D341Med (cell line): ENCODE measurements at regions not wholly inside any gene's neighbourhood (a gene's known extent, or its start where the extent isn't known, plus 50 kb on each side); places are given as distances from the start of the nearest gene placed in this dataset.
"Not testable (repeated sequence)": the region's sequence is repeated elsewhere in the genome, so short reads cannot be mapped to it uniquely, and the experiment has no call there.

Source experiments
- DNase-seq: peaks from one replicate; pipeline ENCODE4 v3.0.0; 2012; ENCODE audit warnings: low spot score

DNA sequence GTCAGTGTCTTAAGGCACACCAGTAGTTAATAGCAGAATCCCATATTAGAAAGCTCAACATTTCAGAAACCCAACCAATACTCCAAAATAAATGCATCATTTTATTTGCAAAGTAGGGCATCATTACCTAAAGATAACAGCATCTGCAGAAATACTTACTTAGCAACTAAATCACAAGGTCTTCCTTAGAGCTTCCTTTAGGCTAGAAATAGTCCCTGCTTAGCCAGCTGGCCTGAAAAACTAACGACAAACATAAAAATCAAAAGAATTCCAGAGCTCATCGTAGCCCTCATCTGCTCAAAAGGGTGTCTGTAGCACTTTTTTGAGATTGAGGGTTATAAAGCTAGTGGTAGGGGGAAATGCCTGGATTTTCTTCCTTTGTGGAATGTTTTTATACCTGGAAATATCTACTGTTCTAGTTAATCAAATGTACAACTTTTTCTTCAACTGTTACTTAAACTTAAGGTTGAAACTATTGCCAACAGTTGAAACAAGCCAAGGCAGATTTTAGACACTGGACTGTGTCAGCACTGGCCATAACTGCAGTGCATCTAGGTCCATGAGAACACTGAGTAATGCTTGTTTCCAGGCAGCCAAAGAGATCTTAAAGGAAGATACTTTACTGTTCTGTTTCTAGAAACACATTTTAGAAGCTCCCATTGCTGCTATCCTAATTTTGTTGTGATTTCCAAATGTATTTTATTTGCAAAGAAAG is 129.4 kb upstream of the RASA1 start:
- no peak for DNase-seq

- no peak for DNase-seq
These were observed 127.9 kb upstream of the RASA1 start for GRCh38 chr5:87139795-87140194.

DNA sequence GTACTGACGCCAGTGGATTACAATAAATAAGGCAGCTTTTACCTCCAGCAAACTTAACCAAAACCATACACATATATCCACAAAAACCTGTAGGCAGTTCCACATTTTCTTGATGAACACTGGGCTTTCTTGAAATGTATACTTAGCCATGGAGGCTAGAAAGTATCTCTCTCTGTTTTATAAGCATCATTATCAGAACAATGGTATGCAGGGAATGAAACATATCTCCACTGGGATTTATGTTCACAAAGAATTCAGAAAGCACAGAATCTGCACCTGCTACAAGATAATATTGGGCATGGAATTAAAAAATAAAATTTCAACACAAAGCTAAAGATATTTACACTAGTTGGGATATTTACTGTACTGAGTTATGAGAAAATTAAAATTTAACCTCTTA is 126.1 kb upstream of the RASA1 start:
- no peak for DNase-seq

- DNase-seq: not testable (repeated sequence)
These were observed 121.8 kb upstream of the RASA1 start for GRCh38 chr5:87145853-87146252.

- no peak for DNase-seq
These were observed 120.2 kb upstream of the RASA1 start for GRCh38 chr5:87147441-87147840.

DNA sequence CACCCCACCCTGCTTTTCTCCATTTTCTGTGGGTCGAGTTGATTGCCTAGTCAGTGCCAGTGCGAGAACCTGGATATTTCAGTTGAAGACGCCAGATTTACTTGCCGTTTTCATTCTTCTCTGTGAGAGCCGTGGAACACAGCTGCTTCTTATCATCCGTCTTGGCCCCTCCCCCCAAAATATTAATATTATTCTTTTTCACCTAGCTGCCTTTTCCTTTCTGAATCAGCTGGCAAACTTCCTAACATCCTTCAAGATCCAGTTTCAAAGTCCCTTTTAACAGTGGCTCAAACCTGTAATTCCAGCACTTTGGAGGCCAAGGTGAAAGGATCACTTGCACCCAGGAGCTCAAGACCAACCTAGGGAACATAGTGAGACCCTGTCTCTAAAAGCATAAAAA is 117.1 kb upstream of the RASA1 start:
- DNase-seq: no peak

DNA sequence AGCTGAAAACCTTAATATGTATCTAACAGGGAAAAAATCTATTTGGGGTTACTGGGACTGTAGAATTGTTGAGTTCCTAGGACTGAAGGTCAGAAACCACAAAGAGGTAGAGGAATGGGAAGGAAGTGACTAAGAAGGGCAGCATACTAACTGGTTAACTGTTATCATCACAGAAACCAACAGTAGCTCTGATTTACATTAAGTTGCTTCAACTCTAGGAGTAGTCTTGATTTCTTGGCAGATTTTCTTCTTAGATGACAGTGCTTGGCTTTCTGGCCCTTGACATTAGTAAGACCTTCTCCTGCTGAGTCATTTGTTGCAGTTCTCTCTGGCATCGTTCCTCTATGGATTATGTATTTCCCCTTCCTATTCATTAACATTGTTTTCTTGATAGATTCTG is 116.1 kb upstream of the RASA1 start:
- no peak for DNase-seq

DNA sequence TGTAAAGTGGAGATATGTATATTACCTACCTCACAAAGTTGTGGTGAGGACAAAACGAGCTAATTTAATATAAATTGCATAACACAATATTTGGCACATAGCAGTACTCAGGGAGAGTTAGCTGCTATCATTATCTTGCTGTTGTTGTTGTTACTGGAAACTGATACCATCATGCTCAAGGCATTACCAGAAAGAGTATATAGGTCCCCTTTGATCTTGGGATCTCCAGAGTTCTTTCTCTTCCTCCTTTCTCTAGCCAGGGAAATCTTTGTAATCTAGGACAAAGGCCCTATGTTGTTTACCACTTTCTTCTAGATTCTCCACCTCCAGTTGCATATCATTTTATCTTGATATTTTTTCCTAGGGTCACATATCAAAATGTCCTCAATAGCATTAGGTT is 114.8 kb upstream of the RASA1 start:
- no peak for DNase-seq

DNA sequence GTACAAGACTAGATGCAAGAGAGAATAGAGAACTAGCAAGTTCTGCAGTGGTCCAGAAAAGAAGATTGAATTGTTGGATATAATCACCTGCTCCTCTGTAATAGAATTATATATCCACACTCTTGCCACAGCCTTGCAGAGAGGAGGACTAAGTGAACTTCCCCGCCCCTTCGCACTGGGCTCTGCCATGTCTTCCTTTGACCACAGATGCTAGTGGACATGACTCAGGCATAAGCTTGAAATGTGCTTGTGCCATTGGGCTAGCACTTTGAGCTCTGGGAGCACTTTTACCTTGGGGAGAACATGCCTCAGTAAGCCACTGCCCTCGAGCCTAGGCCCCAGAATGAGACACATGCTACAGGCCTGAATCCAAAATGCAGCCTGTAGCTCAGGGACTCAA is 113.5 kb upstream of the RASA1 start:
- DNase-seq: no peak

DNA sequence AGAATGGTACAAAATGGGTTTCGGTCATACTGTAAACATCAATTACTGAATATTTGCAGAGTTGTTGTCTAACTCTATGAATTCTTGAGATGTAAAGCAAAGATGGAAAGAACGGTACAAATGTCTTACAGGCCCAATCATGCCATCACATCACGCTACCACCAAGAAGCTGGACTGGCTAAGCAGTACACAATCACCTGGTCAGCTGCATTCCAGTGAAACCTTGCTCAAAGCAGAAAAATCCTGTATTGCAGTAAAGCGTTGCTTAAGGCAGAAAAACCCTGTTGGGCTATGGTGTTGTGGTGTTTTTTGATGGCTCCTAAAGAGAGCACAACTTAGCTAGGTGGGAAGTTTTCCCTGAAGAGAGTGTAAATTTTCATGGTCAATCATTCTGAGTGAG is 112.6 kb upstream of the RASA1 start:
- DNase-seq: no peak

- no peak for DNase-seq
These were observed 111.1 kb upstream of the RASA1 start for GRCh38 chr5:87156631-87157030.

- no peak for DNase-seq
These were observed 103.3 kb upstream of the RASA1 start for GRCh38 chr5:87164409-87164808.

DNA sequence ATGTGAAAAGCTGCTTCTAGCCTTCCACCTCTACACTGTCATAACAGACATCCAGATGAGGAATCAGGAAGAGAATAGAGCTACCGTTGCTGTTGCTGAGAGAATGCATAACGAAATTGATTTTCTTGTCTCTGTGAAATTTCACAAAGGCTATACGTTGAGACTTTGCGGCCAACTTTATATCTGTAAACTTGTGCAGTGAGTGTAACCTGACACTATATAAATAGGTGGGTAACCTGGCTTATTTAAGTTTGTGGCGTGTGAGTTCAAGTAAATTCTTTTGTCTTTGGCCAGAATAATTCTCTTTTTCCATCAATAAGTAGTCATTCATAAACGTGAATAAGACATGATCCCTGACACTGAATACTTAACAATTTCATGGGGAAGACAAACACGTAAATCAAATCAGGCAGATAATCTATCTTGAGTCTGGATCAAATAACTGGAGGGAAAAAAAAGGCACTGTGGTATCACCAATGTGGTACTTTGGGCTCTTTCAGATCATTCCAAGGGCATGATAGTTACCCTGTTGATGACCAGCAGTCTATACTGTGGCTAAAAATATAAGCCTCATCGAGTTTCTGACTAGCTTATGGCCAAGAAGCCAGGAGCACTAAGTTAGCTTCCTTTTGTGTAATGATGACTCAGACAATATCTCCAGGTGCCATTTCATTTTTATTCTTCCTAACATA is 98.2 kb upstream of the RASA1 start:
- DNase-seq: no peak

DNA sequence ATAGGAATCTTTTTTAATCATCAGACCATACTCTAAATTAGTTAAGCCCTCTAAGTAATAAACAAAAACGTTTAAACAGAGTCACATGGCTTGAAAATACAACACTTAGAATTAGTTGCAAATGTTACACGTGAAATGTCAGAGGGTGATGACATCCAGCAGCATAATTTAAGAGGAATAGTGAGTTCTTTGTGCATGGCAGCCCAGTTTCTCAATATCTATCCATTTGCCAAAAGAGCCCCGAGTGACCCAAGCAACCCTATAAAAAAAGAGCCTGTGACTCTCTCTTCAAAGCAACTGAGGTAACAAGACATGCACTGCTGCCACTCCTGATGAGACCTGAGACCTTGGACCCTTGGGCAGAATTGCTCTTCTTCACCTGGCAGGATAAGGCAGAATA is 96.9 kb upstream of the RASA1 start:
- DNase-seq: no peak

DNA sequence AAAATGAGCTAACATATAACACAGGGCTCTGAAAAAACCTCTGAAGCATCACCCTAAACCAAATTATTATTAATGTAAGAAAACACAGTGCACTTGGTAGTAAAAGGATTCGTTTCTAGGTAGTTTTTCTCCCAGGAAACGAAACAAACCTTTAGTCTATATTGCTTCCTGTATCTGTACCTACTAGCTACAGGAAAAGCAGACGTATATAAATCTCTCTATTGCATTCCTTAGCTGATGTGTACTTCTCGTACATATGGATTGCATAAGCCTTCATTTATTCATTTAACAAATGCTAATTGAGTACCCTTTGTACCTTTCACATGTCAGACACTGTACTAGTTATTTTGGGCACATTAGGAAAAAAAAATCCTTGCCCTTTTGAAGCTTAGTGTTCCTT is 85.0 kb upstream of the RASA1 start:
- no peak for DNase-seq

DNA sequence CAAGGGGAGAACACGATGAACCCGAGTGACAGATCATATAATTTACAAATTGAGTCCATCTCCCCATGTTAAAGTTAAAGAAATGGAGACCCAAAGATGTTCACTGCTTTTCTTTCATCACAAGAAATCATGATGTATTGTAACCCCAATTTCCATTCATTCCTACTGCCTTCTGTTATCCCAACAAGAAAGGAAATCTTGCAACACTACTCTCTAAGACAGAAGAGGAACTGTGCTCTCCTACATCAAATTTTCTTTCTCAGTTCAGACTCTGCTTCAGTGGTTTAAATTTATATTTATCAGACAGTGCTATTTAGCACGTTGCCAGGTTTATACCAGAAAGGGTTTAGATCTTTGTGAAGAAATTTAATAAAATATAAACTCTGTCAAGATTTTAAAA is 83.8 kb upstream of the RASA1 start:
- no peak for DNase-seq

GRCh38 chr5:87184605-87185004 is 83.1 kb upstream of the RASA1 start:
- DNase-seq: no peak

DNA sequence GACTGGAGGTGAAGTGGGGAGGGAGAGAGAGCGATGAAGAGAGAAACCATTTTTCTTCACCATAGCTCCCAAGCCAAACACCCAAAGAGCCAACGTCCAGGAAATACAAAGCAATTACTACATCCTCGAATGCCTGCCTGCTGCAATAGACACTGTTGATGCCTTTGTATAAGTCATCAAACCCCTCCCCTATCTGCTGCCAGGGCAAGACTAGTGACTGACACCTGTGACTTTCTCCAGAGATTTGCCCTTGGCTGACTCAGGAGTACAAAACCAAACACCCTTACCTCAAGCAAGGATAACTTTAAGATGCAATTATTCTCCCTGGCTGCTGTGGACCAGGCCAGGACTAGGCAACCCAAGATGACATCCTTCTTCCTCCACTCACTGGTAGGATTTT is 81.8 kb upstream of the RASA1 start:
- no peak for DNase-seq

- no peak for DNase-seq
These were observed 79.3 kb upstream of the RASA1 start for GRCh38 chr5:87188391-87188790.

GRCh38 chr5:87190041-87190440 is 77.6 kb upstream of the RASA1 start:
- DNase-seq: no peak

GRCh38 chr5:87190687-87191086 is 77.0 kb upstream of the RASA1 start:
- DNase-seq: no peak

GRCh38 chr5:87191645-87192044 is 76.0 kb upstream of the RASA1 start:
- DNase-seq: no peak

GRCh38 chr5:87195104-87195591 is 72.5 kb upstream of the RASA1 start:
- DNase-seq: no peak

DNA sequence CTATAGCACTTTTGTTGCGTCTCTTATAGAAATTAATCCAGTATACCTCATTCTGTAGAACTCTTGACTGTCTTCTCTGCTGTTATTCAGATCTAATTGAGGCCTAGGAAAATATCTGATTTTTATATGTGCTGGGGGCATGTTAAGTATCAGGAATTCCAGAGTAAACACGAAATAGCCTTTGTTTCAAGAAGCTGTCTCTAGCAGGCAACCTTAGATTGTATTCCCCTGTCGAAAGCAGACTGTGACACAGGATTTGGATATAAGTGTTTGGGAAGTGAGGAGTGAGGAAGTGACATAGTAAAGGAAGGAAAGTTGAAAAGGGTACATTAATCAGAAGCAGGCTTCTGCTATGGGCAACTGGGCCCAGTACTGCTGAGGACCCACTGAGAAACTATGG is 72.1 kb upstream of the RASA1 start:
- no peak for DNase-seq
